ENCODE measurements at regions not wholly inside any gene's neighbourhood (a gene's known extent, or its start where the extent isn't known, plus 50 kb on each side); places are given as distances from the start of the nearest gene placed in this dataset.

DNA sequence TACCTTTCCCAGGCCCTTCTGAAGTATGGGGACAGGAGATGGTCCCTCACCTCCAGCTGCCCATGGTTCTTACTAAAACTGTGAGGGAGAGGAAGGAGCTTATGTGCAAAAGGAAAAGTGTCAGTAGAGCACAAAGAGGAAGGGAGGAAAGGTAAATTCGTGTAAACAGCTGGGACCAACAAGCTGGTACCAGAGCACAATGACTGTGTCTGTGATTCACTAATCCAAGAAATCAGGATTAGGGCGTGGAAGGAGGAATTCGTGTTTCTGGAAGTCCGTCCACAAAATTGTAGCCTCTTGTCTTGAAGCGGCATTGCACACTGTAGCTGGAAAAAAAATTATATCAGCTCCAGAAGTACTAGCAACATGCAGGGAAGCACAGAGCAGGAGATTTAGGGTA lies 129.0 kb upstream of the RREB1 start:
- TF ChIP-seq, protein P1, sequence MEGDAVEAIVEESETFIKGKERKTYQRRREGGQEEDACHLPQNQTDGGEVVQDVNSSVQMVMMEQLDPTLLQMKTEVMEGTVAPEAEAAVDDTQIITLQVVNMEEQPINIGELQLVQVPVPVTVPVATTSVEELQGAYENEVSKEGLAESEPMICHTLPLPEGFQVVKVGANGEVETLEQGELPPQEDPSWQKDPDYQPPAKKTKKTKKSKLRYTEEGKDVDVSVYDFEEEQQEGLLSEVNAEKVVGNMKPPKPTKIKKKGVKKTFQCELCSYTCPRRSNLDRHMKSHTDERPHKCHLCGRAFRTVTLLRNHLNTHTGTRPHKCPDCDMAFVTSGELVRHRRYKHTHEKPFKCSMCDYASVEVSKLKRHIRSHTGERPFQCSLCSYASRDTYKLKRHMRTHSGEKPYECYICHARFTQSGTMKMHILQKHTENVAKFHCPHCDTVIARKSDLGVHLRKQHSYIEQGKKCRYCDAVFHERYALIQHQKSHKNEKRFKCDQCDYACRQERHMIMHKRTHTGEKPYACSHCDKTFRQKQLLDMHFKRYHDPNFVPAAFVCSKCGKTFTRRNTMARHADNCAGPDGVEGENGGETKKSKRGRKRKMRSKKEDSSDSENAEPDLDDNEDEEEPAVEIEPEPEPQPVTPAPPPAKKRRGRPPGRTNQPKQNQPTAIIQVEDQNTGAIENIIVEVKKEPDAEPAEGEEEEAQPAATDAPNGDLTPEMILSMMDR (conservative IDR thresholded peaks at IDR 0.05; ENCODE audit: low read depth in 2 of 2), result no peak
- TF ChIP-seq POLR2AphosphoS5 (IDR thresholded peaks at IDR 0.05; ENCODE audit: low read depth) (no peak), EZH2 (IDR thresholded peaks at IDR 0.05; ENCODE audit: low read depth, unreplicated experiment) (no peak), CREB1 (CRISPR knock-in tag; IDR thresholded peaks at IDR 0.05; ENCODE audit: low read depth) (no peak), EZH2phosphoT487 (IDR thresholded peaks at IDR 0.05; ENCODE audit: unreplicated experiment) (no peak), ZNF331 (CRISPR knock-in tag; IDR thresholded peaks at IDR 0.05; ENCODE audit: low read depth) (no peak), JUNB (IDR thresholded peaks at IDR 0.05; ENCODE audit: unreplicated experiment) (no peak), NANOG (IDR thresholded peaks at IDR 0.05; ENCODE audit: borderline replicate concordance) (no peak)
- TF ChIP-seq, protein P2, sequence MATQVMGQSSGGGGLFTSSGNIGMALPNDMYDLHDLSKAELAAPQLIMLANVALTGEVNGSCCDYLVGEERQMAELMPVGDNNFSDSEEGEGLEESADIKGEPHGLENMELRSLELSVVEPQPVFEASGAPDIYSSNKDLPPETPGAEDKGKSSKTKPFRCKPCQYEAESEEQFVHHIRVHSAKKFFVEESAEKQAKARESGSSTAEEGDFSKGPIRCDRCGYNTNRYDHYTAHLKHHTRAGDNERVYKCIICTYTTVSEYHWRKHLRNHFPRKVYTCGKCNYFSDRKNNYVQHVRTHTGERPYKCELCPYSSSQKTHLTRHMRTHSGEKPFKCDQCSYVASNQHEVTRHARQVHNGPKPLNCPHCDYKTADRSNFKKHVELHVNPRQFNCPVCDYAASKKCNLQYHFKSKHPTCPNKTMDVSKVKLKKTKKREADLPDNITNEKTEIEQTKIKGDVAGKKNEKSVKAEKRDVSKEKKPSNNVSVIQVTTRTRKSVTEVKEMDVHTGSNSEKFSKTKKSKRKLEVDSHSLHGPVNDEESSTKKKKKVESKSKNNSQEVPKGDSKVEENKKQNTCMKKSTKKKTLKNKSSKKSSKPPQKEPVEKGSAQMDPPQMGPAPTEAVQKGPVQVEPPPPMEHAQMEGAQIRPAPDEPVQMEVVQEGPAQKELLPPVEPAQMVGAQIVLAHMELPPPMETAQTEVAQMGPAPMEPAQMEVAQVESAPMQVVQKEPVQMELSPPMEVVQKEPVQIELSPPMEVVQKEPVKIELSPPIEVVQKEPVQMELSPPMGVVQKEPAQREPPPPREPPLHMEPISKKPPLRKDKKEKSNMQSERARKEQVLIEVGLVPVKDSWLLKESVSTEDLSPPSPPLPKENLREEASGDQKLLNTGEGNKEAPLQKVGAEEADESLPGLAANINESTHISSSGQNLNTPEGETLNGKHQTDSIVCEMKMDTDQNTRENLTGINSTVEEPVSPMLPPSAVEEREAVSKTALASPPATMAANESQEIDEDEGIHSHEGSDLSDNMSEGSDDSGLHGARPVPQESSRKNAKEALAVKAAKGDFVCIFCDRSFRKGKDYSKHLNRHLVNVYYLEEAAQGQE (IDR thresholded peaks at IDR 0.05; ENCODE audit: unreplicated experiment), result no peak
